Hepatocyte (in vitro differentiated cells): ENCODE measurements at regions not wholly inside any gene's neighbourhood (a gene's known extent, or its start where the extent isn't known, plus 50 kb on each side); places are given as distances from the start of the nearest gene placed in this dataset.

Experiments used
- DNase-seq: peaks from one replicate; pipeline ENCODE4 v3.0.0-alpha.2; 2016; ENCODE audit warnings: low spot score
- H2AFZ ChIP-seq: fragments of 200-600 bp; sonication (generic); 2 replicates; pipeline ENCODE4 v1.6.0; 2016; ENCODE audit warnings: antibody characterized with exemption, mild to moderate bottlenecking
- H3K27ac ChIP-seq: fragments of 200-600 bp; sonication (generic); 2 replicates; pipeline ENCODE4 v1.5.1; 2016; ENCODE audit warnings: mild to moderate bottlenecking
- H3K27me3 ChIP-seq: fragments of 200-600 bp; sonication (generic); 2 replicates; pipeline ENCODE4 v1.6.1; 2016
- H3K36me3 ChIP-seq: fragments of 200-600 bp; sonication (generic); replicated peaks from 2 replicates; pipeline ENCODE4 v1.5.1; 2016; ENCODE audit warnings: low read depth; ENCODE audit not compliant: insufficient read depth
- H3K4me1 ChIP-seq: fragments of 200-600 bp; sonication (generic); 2 replicates; pipeline ENCODE4 v1.5.1; 2016; ENCODE audit warnings: mild to moderate bottlenecking, moderate library complexity; ENCODE audit not compliant: insufficient read depth
- H3K4me2 ChIP-seq: fragments of 200-600 bp; sonication (generic); 2 replicates; pipeline ENCODE4 v1.6.0; 2016
- H3K4me3 ChIP-seq: fragments of 200-600 bp; sonication (generic); 2 replicates; pipeline ENCODE4 v1.5.1; 2016; ENCODE audit warnings: mild to moderate bottlenecking
- H3K79me2 ChIP-seq: fragments of 200-600 bp; sonication (generic); 2 replicates; pipeline ENCODE4 v1.6.0; 2017; ENCODE audit warnings: mild to moderate bottlenecking
- H3K9me2 ChIP-seq: fragments of 200-600 bp; sonication (generic); replicated peaks from 2 replicates; pipeline ENCODE4 v1.6.0; 2017; ENCODE audit warnings: mild to moderate bottlenecking; ENCODE audit not compliant: insufficient read depth
- H3K9me3 ChIP-seq: fragments of 200-600 bp; sonication (generic); 2 replicates; pipeline ENCODE4 v1.5.1; 2016; ENCODE audit warnings: low read depth, mild to moderate bottlenecking
- H4K20me1 ChIP-seq: fragments of 200-600 bp; sonication (generic); 2 replicates; pipeline ENCODE4 v1.6.0; 2016; ENCODE audit warnings: mild to moderate bottlenecking; ENCODE audit not compliant: insufficient read depth, poor library complexity, severe bottlenecking
- CTCF ChIP-seq: fragments of 200-600 bp; sonication (generic); IDR thresholded peaks from 2 replicates; pipeline ENCODE4 v1.5.1; 2016; ENCODE audit warnings: antibody characterized with exemption, mild to moderate bottlenecking; ENCODE audit not compliant: poor library complexity
- EZH2 ChIP-seq: fragments of 200-600 bp; sonication (generic); IDR thresholded peaks from 2 replicates; pipeline ENCODE4 v1.6.1; 2016; ENCODE audit warnings: antibody characterized with exemption, mild to moderate bottlenecking, borderline replicate concordance
- EZH2phosphoT487 ChIP-seq: fragments of 200-600 bp; sonication (generic); IDR thresholded peaks from one replicate; pipeline ENCODE4 v1.6.1; 2018; ENCODE audit warnings: antibody characterized with exemption, mild to moderate bottlenecking, low read depth, moderate library complexity; ENCODE audit not compliant: unreplicated experiment, severe bottlenecking
- WGBS: methylation state at CpG from one replicate; pipeline ENCODE4 v1.1.6; 2016; ENCODE audit warnings: low lambda C conversion rate; ENCODE audit errors: missing lambda C conversion rate; 5-methylcytosine and 5-hydroxymethylcytosine counted together

- no peaks in the 10 kb centered on the region for H3K36me3 ChIP-seq
- no peak overlapping the region for H3K4me2 ChIP-seq
- H4K20me1 ChIP-seq = no peaks in the 10 kb centered on the region
- H2AFZ ChIP-seq = no peak overlapping the region
- no peak for TF ChIP-seq CTCF
- no peak for TF ChIP-seq EZH2phosphoT487
- no peak for TF ChIP-seq EZH2
- H3K4me1 ChIP-seq = no peaks in the 10 kb centered on the region
- no peak overlapping the region for H3K4me3 ChIP-seq
- WGBS = 82% methylated on average over 7 of the region's 17 CpGs
- H3K9me2 ChIP-seq = no peaks in the 10 kb centered on the region
- no peak for DNase-seq
- H3K27ac ChIP-seq = no peak overlapping the region
- peaks cover 22% of the 10 kb centered on the region for H3K27me3 ChIP-seq
- H3K9me3 ChIP-seq = no peaks in the 10 kb centered on the region
- H3K79me2 ChIP-seq = no peaks in the 10 kb centered on the region
These were observed 98.7 kb upstream of the SDK2 start for GRCh38 chr17:73742948-73743381.

DNA sequence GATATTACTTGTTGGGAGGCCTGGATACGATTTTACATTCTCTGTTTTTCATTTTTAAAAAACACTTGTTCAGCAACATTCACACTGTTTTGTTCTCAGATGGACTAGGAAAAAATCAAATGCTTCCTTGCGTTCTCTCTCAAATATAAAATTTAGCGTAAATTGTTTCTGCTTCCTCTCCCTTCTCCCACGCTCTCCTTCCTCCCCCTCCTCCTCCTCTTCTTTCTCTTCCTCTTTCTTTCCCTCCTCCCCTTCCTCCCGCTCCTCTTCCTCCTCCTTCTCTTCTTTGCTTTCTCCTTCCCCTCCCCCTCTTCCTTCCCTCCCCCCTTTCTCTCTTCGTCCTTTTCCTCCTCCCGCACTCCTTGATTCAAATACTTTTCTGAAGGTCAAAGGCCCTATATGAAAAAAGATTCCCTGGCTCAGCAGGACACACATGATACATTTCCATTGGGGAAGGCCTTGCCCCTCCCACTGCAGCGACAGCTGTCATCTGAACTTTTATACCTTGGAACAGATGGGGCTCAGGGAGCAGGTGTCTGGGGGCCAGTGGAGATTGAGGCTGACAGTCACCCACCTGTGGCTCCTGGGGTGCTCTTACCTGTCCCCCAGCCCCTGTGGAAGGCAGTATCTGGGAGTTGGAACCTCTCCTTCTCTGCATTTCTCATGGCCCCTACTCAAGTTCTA lies 99.4 kb upstream of the SDK2 start:
- DNase-seq = no peak
- no peaks in the 10 kb centered on the region for H3K9me3 ChIP-seq
- no peaks in the 10 kb centered on the region for H3K9me2 ChIP-seq
- no peaks in the 10 kb centered on the region for H4K20me1 ChIP-seq
- H3K27ac ChIP-seq = no peak overlapping the region
- no peaks in the 10 kb centered on the region for H3K79me2 ChIP-seq
- H3K4me3 ChIP-seq = no peak overlapping the region
- 78% methylated on average over 6 of the region's 8 CpGs for WGBS
- no peaks in the 10 kb centered on the region for H3K36me3 ChIP-seq
- no peak overlapping the region for H2AFZ ChIP-seq
- no peaks in the 10 kb centered on the region for H3K4me1 ChIP-seq
- peaks cover 18% of the 10 kb centered on the region for H3K27me3 ChIP-seq
- TF ChIP-seq EZH2 = no peak
- TF ChIP-seq CTCF = no peak
- TF ChIP-seq EZH2phosphoT487 = no peak
- no peak overlapping the region for H3K4me2 ChIP-seq

DNA sequence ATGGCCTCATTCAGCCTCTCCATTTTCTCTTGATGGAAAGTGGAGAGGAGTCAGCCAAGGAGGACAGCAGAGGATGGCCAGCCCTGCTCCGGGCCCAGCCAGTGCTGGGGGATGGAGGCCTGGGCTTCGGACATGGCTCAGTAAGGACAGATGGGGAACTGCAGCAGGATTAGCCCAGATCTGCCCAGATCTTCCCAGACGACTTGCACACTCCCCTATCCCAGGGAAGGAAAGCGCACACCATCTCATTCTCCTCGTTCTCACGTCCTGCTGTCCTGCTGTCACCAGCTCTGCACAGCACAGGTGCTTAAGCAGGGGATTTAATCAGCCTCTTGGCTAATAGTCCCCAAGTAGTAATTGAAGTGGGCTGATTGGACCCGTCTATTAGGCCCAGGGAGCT lies 100.2 kb upstream of the SDK2 start:
- Histone ChIP-seq H3K9me3 (no peaks in the 10 kb centered on the region), H4K20me1 (no peaks in the 10 kb centered on the region), H3K27me3 (peaks cover 14% of the 10 kb centered on the region), H3K36me3 (no peaks in the 10 kb centered on the region), H3K27ac (no peak overlapping the region), H3K9me2 (no peaks in the 10 kb centered on the region), H3K4me3 (no peak overlapping the region), H3K4me1 (no peaks in the 10 kb centered on the region), H3K4me2 (no peak overlapping the region), H2AFZ (no peak overlapping the region), H3K79me2 (no peaks in the 10 kb centered on the region)
- no peak for DNase-seq
- TF ChIP-seq CTCF (no peak), EZH2phosphoT487 (no peak), EZH2 (no peak)
- WGBS = 55% methylated on average over 7 of the region's 7 CpGs
